Gastrocnemius medialis (tissue), 4 donors: ENCODE measurements at regions not wholly inside any gene's neighbourhood (a gene's known extent, or its start where the extent isn't known, plus 50 kb on each side); places are given as distances from the start of the nearest gene placed in this dataset.

Source experiments
- ATAC-seq, 2 donors: fragments of 150-250 bp; one replicate each; pipeline ENCODE4 v1.9.1; 2016
- DNase-seq, 2 donors: peaks; one replicate each; pipeline ENCODE4 v3.0.0-alpha.2; 2019
- H3K27ac ChIP-seq, 4 donors: fragments of 200-600 bp; sonication (generic); 1 replicate in 1 of 4; 2 replicates in 3 of 4; pipeline ENCODE4 v1.5.1; 2016 to 2018; ENCODE audit warnings: mild to moderate bottlenecking in 2 of 4, moderate library complexity in 1 of 4
- H3K27me3 ChIP-seq, 3 donors: fragments of 200-600 bp; sonication (generic) in 2 of 3; 1 replicate in 1 of 3; 2 replicates in 2 of 3; pipeline versions ENCODE4 v1.5.1 to v1.6.0; 2016 to 2019; ENCODE audit warnings: mild to moderate bottlenecking in 1 of 3, moderate library complexity in 1 of 3
- H3K36me3 ChIP-seq, 2 donors: fragments of 200-600 bp; sonication (generic) in 1 of 2; one replicate each; pipeline ENCODE4 v1.5.1; 2017 to 2018
- H3K4me1 ChIP-seq, 2 donors: fragments of 200-600 bp; sonication (generic) in 1 of 2; one replicate each; pipeline ENCODE4 v1.5.1; 2016 to 2017; ENCODE audit warnings: mild to moderate bottlenecking in 2 of 2
- H3K4me3 ChIP-seq, 4 donors: fragments of 200-600 bp; sonication (generic) in 3 of 4; 1 replicate in 1 of 4; 2 replicates in 3 of 4; pipeline ENCODE4 v1.5.1; 2016 to 2019; ENCODE audit warnings: mild to moderate bottlenecking in 2 of 4
- H3K9me3 ChIP-seq, 3 donors: fragments of 200-600 bp; sonication (generic) in 2 of 3; 1 replicate in 1 of 3; 2 replicates in 2 of 3; pipeline ENCODE4 v1.5.1; 2016 to 2019
- CTCF ChIP-seq, 5 experiments: fragments of 450-650 bp in 3 of 5; fragments of 200-600 bp in 2 of 5; sonication (generic) in 2 of 5; IDR thresholded peaks in 4 of 5; conservative IDR thresholded peaks in 1 of 5; 1 replicate in 4 of 5; 2 replicates in 1 of 5; pipeline ENCODE4 v1.5.1; 2016 to 2019; ENCODE audit warnings: antibody characterized with exemption in 5 of 5, mild to moderate bottlenecking in 3 of 5, moderate library complexity in 3 of 5
- POLR2A ChIP-seq, 2 donors: fragments of 450-650 bp; IDR thresholded peaks; one replicate each; pipeline ENCODE4 v1.6.1; 2017; ENCODE audit warnings: antibody characterized with exemption in 2 of 2, mild to moderate bottlenecking in 2 of 2, moderate library complexity in 2 of 2
- in situ Hi-C, 4 donors: fragments of 200-750 bp; cut with MboI; loops; one replicate each; pipeline versions ENCODE4 v1.15.0 to v1.8.0; 2017; ENCODE audit warnings: low sequenced_read_pairs in 4 of 4
- intact Hi-C: fragments of 100-400 bp; cut with DNase I; formaldehyde crosslinking; loops from one replicate; pipeline ENCODE4 v1.15.1; 2023; ENCODE audit warnings: low total_unique reads

GRCh38 chr2:3951131-3951954 lies 248.0 kb downstream of the DCDC2C start:
- in situ Hi-C loops = loop anchor here in 1 of 4 donors (25.0 kb wide), 1 partner anchor 811 kb away; no protein-coding TSS in a partner anchor
- no peak for TF ChIP-seq CTCF (IDR thresholded peaks at IDR 0.05 in 4 of 5, conservative IDR thresholded peaks at IDR 0.05 in 1 of 5)
- Histone ChIP-seq H3K4me3 (no peak overlapping the region), H3K9me3 (no peaks in the 10 kb centered on the region), H3K27ac (no peak overlapping the region), H3K4me1 (no peaks in the 10 kb centered on the region), H3K36me3 (no peaks in the 10 kb centered on the region), H3K27me3 (no peaks in the 10 kb centered on the region)
- DNase-seq (no peak), ATAC-seq (no peak)
- intact Hi-C loops = no loop called here

GRCh38 chr2:3952866-3953516 lies 249.6 kb downstream of the DCDC2C start:
- Histone ChIP-seq H3K36me3 (no peaks in the 10 kb centered on the region), H3K27ac (no peak overlapping the region), H3K4me1 (no peaks in the 10 kb centered on the region), H3K4me3 (no peak overlapping the region), H3K9me3 (no peaks in the 10 kb centered on the region), H3K27me3 (no peaks in the 10 kb centered on the region)
- no peak for DNase-seq
- ATAC-seq = no peak
- in situ Hi-C loops (loop anchor here in 1 of 4 donors (25.0 kb wide), 1 partner anchor 809 kb away; no protein-coding TSS in a partner anchor), intact Hi-C loops (no loop called here)
- no peak for TF ChIP-seq POLR2A (IDR thresholded peaks at IDR 0.05)
- no peak for TF ChIP-seq CTCF (IDR thresholded peaks at IDR 0.05 in 4 of 5, conservative IDR thresholded peaks at IDR 0.05 in 1 of 5)

- no peak for TF ChIP-seq CTCF (IDR thresholded peaks at IDR 0.05 in 4 of 5, conservative IDR thresholded peaks at IDR 0.05 in 1 of 5)
- TF ChIP-seq POLR2A (IDR thresholded peaks at IDR 0.05) = no peak
- Histone ChIP-seq H3K9me3 (no peaks in the 10 kb centered on the region), H3K27ac (no peak overlapping the region), H3K4me1 (no peaks in the 10 kb centered on the region), H3K4me3 (no peak overlapping the region), H3K36me3 (no peaks in the 10 kb centered on the region), H3K27me3 (no peaks in the 10 kb centered on the region)
- in situ Hi-C loops = loop anchor here in 1 of 4 donors (25.0 kb wide), 1 partner anchor 808 kb away; no protein-coding TSS in a partner anchor
- intact Hi-C loops = no loop called here
- no peak for ATAC-seq
- no peak for DNase-seq
Measured at GRCh38 chr2:3954261-3954660, 250.9 kb downstream of the DCDC2C start.

- no peak overlapping the region for H3K27ac ChIP-seq
- H3K4me1 ChIP-seq = no peaks in the 10 kb centered on the region
- intact Hi-C loops = no loop called here
- no peaks in the 10 kb centered on the region for H3K36me3 ChIP-seq
- H3K27me3 ChIP-seq = no peaks in the 10 kb centered on the region
- ATAC-seq = no peak
- no peak overlapping the region for H3K4me3 ChIP-seq
- in situ Hi-C loops = loop anchor here in 1 of 4 donors (25.0 kb wide), 1 partner anchor 806 kb away; no protein-coding TSS in a partner anchor
- no peak for DNase-seq
- TF ChIP-seq CTCF (IDR thresholded peaks at IDR 0.05 in 4 of 5, conservative IDR thresholded peaks at IDR 0.05 in 1 of 5) (no peak), POLR2A (IDR thresholded peaks at IDR 0.05) (no peak)
- no peaks in the 10 kb centered on the region for H3K9me3 ChIP-seq
Measured at GRCh38 chr2:3956406-3956805, 253.0 kb downstream of the DCDC2C start.
